ENCODE measurements at regions not wholly inside any gene's neighbourhood (a gene's known extent, or its start where the extent isn't known, plus 50 kb on each side); places are given as distances from the start of the nearest gene placed in this dataset.

- intact Hi-C loops (cut with DNase I), result no loop called here
- DNase-seq, result peak in 2 of 4 donors; percentile 32 to 35
- no peak for TF ChIP-seq CTCF (IDR thresholded peaks at IDR 0.05)
- no peak overlapping the region for H3K4me3 ChIP-seq
- no peaks in the 10 kb centered on the region for H3K9me3 ChIP-seq
- ATAC-seq, result no peak
- no peaks in the 10 kb centered on the region for H3K36me3 ChIP-seq
- no peaks in the 10 kb centered on the region for H3K4me1 ChIP-seq
- no peak overlapping the region for H3K27ac ChIP-seq
- H3K27me3 ChIP-seq, result no peaks in the 10 kb centered on the region
Observed at GRCh38 chr4:179248821-179249220, 1806.6 kb upstream of the AGA start.

- H3K9me3 ChIP-seq, result peaks cover 0 to 10% of the 10 kb centered on the region in 2 donors
- no peak for TF ChIP-seq CTCF (IDR thresholded peaks at IDR 0.05)
- intact Hi-C loops (cut with DNase I), result no loop called here
- no peaks in the 10 kb centered on the region for H3K36me3 ChIP-seq
- no peak for DNase-seq
- H3K27ac ChIP-seq, result no peak overlapping the region
- no peak overlapping the region for H3K4me3 ChIP-seq
- no peaks in the 10 kb centered on the region for H3K27me3 ChIP-seq
- ATAC-seq, result no peak
- no peaks in the 10 kb centered on the region for H3K4me1 ChIP-seq
Observed at GRCh38 chr4:179268791-179269190, 1826.6 kb upstream of the AGA start.

DNA sequence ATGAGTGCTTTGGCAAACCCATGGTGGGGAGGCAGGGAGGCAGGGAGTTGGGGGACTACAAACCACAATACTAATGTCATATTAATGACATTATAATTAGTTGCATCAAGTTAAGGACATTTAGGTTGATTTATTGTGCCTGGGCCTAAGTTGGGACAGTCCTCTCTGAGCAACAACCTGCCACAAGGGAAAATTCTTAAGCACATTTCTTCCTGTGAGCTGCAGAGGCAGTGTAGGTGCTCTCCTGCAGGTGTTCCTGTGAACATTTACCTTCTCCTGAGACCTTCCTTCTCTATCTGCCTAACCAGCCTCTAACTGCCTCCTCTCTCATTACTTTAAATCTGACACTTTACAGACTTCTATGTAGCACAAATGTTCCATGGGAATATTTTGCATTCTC, 1830.0 kb upstream of the AGA start:
- Histone ChIP-seq H3K4me1 (no peaks in the 10 kb centered on the region), H3K27me3 (no peaks in the 10 kb centered on the region), H3K4me3 (no peak overlapping the region), H3K36me3 (no peaks in the 10 kb centered on the region), H3K27ac (no peak overlapping the region), H3K9me3 (peaks cover 0 to 1% of the 10 kb centered on the region in 2 donors)
- DNase-seq, result no peak
- no peak for ATAC-seq
- TF ChIP-seq CTCF (IDR thresholded peaks at IDR 0.05), result no peak
- intact Hi-C loops (cut with DNase I), result no loop called here

DNA sequence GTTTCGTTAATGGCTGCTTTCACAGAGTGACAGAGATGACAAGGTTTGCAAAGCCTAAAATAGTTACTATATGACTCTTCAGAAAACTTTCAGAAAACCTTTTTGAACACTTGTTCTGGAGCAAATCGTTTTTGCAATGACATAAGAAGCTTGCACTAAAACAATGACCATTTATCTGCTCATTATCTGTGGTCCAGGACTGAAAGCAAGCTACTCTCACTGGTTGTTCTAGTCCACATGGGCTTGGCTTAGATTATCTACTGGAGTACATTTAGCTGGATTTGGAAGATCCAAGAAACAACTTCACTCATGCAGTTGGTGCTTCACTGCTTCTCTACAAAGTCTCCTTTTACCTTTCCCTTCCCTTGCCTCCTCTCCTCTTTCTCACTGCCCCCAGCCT, 1836.4 kb upstream of the AGA start:
- H3K27ac ChIP-seq, result no peak overlapping the region
- H3K4me1 ChIP-seq, result no peaks in the 10 kb centered on the region
- no peaks in the 10 kb centered on the region for H3K27me3 ChIP-seq
- DNase-seq (no peak), ATAC-seq (no peak)
- intact Hi-C loops (cut with DNase I), result no loop called here
- H3K9me3 ChIP-seq, result peaks cover 0 to 4% of the 10 kb centered on the region in 2 donors
- no peak overlapping the region for H3K4me3 ChIP-seq
- H3K36me3 ChIP-seq, result no peaks in the 10 kb centered on the region
- no peak for TF ChIP-seq CTCF (IDR thresholded peaks at IDR 0.05)

GRCh38 chr4:179285696-179286095, 1843.5 kb upstream of the AGA start:
- Histone ChIP-seq H3K4me3 (no peak overlapping the region), H3K36me3 (no peaks in the 10 kb centered on the region), H3K9me3 (peaks cover 0 to 9% of the 10 kb centered on the region in 2 donors), H3K4me1 (no peaks in the 10 kb centered on the region), H3K27ac (no peak overlapping the region), H3K27me3 (no peaks in the 10 kb centered on the region)
- ATAC-seq, result no peak
- intact Hi-C loops (cut with DNase I), result no loop called here
- no peak for DNase-seq
- no peak for TF ChIP-seq CTCF (IDR thresholded peaks at IDR 0.05)
